CD4-positive, alpha-beta T cell (primary cell): ENCODE measurements at regions not wholly inside any gene's neighbourhood (a gene's known extent, or its start where the extent isn't known, plus 50 kb on each side); places are given as distances from the start of the nearest gene placed in this dataset.

ENCODE experiments used
- ATAC-seq: fragments of 200-7000 bp; cut with Tn5 transposase; one replicate; pipeline ENCODE4 v1.10.0; 2022; ENCODE audit warnings: mild to moderate bottlenecking; ENCODE audit not compliant: poor library complexity
- CTCF ChIA-PET: fragments of 350-600 bp; sonication (Branson Sonifier 250); formaldehyde crosslinking; loops from one replicate; lab custom pipeline; 2021; ENCODE audit warnings: antibody characterized with exemption, inconsistent platforms; lab: Charles Lee
- POLR2A ChIA-PET: fragments of 350-600 bp; sonication (Branson Sonifier 250); formaldehyde crosslinking; loops from one replicate; lab custom pipeline; 2021; ENCODE audit warnings: antibody characterized with exemption, inconsistent platforms; lab: Charles Lee
- DNase-seq, 14 experiments: peaks; one replicate each; pipeline ENCODE4 v3.0.0-alpha.2; 2013 to 2020; ENCODE audit warnings: mixed read lengths in 2 of 14
- H3K27ac ChIP-seq, 2 donors: one replicate each; pipeline versions ENCODE4 v1.5.1 to v1.7.0; 2013; ENCODE audit warnings: low read length in 2 of 2, low read depth in 1 of 2, mild to moderate bottlenecking in 1 of 2
- H3K27me3 ChIP-seq, 2 experiments: 1 replicate in 1 of 2; 2 replicates in 1 of 2; pipeline versions ENCODE4 v1.6.1 to v1.7.0; 2013; ENCODE audit warnings: low read length in 2 of 2, control low read depth in 1 of 2, mild to moderate bottlenecking in 1 of 2, moderate library complexity in 1 of 2; ENCODE audit not compliant: insufficient read depth in 2 of 2, control insufficient read depth in 1 of 2
- H3K36me3 ChIP-seq: one replicate; pipeline ENCODE4 v1.6.1; 2013; ENCODE audit warnings: low read length, control low read depth; ENCODE audit not compliant: insufficient read depth
- H3K4me1 ChIP-seq: one replicate; pipeline ENCODE4 v1.6.1; 2013; ENCODE audit warnings: low read length, control low read depth; ENCODE audit not compliant: insufficient read depth
- H3K4me3 ChIP-seq: one replicate; pipeline ENCODE4 v1.5.1; 2013; ENCODE audit warnings: mild to moderate bottlenecking, low read length, moderate library complexity
- H3K9me3 ChIP-seq, 2 experiments: 1 replicate in 1 of 2; 2 replicates in 1 of 2; pipeline versions ENCODE4 v1.6.1 to v1.7.0; 2013; ENCODE audit warnings: low read length in 2 of 2, mild to moderate bottlenecking in 2 of 2, control low read depth in 1 of 2, moderate library complexity in 1 of 2; ENCODE audit not compliant: control insufficient read depth in 1 of 2, insufficient read depth in 1 of 2
- H3K27ac Mint-ChIP-seq: one replicate; pipeline ENCODE4 v1.8.0; 2020; ENCODE audit warnings: mixed read lengths
- H3K27me3 Mint-ChIP-seq: one replicate; pipeline ENCODE4 v1.8.0; 2021; ENCODE audit warnings: mixed read lengths
- H3K36me3 Mint-ChIP-seq: one replicate; pipeline ENCODE4 v1.8.0; 2021; ENCODE audit warnings: low read depth, mixed read lengths
- H3K4me1 Mint-ChIP-seq: one replicate; pipeline ENCODE4 v1.8.0; 2021; ENCODE audit warnings: low read depth, mixed read lengths
- H3K4me3 Mint-ChIP-seq: one replicate; pipeline ENCODE4 v1.8.0; 2020; ENCODE audit warnings: mild to moderate bottlenecking, mixed read lengths
- H3K9me3 Mint-ChIP-seq: one replicate; pipeline ENCODE4 v1.8.0; 2020; ENCODE audit warnings: mixed read lengths
- intact Hi-C, 2 experiments: fragments of 100-400 bp; cut with DNase I in 1 of 2; cut with micrococcal nuclease in 1 of 2; formaldehyde crosslinking; loops; one replicate each; pipeline versions ENCODE4 v1.15.1 to v1.9.0; 2023 to 2025; cut with DNase I, micrococcal nuclease
- TF ChIP-seq, protein P1 (sequence below): fragments of 200-600 bp; IDR thresholded peaks from one replicate; pipeline ENCODE4 v1.8.0; 2022; ENCODE audit warnings: antibody characterized with exemption, mild to moderate bottlenecking

DNA sequence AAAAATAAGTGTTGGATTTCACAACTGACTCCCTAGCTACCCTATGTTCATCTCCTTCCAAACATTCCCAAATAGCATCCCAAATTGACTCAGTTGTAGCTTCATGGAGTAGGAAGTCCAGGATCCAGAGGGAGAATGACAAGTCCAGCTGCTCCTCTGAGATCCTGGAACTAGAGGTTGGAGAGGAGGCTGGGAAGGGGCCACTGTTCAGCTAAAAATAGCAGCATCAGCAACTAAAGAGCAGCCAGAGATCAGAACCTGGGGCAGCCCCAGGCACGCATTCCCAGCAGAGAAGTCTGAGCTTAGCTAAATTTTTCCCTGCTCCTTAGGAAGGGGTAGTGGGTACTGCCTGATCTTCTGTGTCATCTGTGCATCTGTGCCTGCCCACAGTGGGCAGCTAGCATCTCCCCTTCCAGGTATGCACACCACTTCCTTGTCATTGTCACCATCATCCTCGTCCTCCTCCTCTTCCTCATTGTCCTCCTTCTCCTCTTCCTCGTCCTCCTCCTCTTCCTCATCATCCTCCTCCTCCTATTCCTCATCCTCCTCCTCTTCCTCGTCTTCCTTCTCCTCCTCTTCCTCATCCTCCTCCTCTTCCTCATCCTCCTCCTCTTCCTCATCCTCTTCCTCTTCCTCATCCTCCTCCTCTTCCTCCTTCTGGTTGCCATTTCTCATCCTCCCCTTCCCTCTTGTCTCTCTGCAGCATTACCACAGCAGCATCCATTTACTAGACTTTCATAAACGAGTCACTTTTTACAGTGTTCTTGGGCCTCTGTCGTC is 152.3 kb upstream of the ROPN1 start:
- ChIA-PET POLR2A (no interaction called here), CTCF (no interaction called here)
- Mint-ChIP-seq H3K9me3 (no peaks in the 10 kb centered on the region), H3K4me1 (no peaks in the 10 kb centered on the region), H3K36me3 (no peaks in the 10 kb centered on the region), H3K27me3 (peaks cover 5% of the 10 kb centered on the region), H3K27ac (no peak overlapping the region), H3K4me3 (no peak overlapping the region)
- TF ChIP-seq, protein P1, sequence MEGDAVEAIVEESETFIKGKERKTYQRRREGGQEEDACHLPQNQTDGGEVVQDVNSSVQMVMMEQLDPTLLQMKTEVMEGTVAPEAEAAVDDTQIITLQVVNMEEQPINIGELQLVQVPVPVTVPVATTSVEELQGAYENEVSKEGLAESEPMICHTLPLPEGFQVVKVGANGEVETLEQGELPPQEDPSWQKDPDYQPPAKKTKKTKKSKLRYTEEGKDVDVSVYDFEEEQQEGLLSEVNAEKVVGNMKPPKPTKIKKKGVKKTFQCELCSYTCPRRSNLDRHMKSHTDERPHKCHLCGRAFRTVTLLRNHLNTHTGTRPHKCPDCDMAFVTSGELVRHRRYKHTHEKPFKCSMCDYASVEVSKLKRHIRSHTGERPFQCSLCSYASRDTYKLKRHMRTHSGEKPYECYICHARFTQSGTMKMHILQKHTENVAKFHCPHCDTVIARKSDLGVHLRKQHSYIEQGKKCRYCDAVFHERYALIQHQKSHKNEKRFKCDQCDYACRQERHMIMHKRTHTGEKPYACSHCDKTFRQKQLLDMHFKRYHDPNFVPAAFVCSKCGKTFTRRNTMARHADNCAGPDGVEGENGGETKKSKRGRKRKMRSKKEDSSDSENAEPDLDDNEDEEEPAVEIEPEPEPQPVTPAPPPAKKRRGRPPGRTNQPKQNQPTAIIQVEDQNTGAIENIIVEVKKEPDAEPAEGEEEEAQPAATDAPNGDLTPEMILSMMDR, result no peak
- no peak for ATAC-seq
- no peaks in the 10 kb centered on the region for H3K36me3 ChIP-seq
- no peaks in the 10 kb centered on the region for H3K4me1 ChIP-seq
- H3K4me3 ChIP-seq, result no peak overlapping the region
- intact Hi-C loops, result no loop called here
- no peaks in the 10 kb centered on the region for H3K9me3 ChIP-seq
- H3K27me3 ChIP-seq, result peaks cover 0 to 5% of the 10 kb centered on the region in 2 experiments
- H3K27ac ChIP-seq, result no peak overlapping the region
- no peak for DNase-seq

DNA sequence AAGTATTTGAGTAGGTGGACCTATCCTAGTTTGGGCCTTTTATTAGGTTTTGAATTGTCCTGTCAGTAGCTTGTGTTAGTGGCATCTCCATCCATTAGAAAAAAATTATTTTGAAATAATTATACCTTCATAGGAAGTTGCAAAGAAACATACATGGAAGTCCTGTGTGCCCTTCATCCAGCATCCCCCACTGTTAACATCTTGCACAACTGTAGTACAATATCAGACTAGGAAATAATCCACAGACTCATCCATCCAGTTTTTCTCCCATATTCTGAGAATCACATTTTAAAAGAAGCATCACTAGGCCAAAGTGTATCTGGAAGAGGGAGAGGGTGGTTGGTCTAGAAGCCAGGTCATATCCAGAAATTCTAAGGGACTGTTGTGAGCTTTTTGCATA is 155.5 kb upstream of the ROPN1 start:
- peaks cover 5% of the 10 kb centered on the region for H3K27me3 Mint-ChIP-seq
- Histone ChIP-seq H3K4me1 (no peaks in the 10 kb centered on the region), H3K4me3 (no peak overlapping the region), H3K36me3 (no peaks in the 10 kb centered on the region), H3K27me3 (peaks cover 0 to 4% of the 10 kb centered on the region in 2 experiments), H3K9me3 (no peaks in the 10 kb centered on the region), H3K27ac (no peak overlapping the region)
- H3K36me3 Mint-ChIP-seq, result no peaks in the 10 kb centered on the region
- H3K4me3 Mint-ChIP-seq, result no peak overlapping the region
- POLR2A ChIA-PET, result no interaction called here
- TF ChIP-seq, protein P1, result no peak
- ATAC-seq (no peak), DNase-seq (no peak)
- H3K4me1 Mint-ChIP-seq, result no peaks in the 10 kb centered on the region
- no peak overlapping the region for H3K27ac Mint-ChIP-seq
- CTCF ChIA-PET, result no interaction called here
- H3K9me3 Mint-ChIP-seq, result no peaks in the 10 kb centered on the region
- intact Hi-C loops, result no loop called here

DNA sequence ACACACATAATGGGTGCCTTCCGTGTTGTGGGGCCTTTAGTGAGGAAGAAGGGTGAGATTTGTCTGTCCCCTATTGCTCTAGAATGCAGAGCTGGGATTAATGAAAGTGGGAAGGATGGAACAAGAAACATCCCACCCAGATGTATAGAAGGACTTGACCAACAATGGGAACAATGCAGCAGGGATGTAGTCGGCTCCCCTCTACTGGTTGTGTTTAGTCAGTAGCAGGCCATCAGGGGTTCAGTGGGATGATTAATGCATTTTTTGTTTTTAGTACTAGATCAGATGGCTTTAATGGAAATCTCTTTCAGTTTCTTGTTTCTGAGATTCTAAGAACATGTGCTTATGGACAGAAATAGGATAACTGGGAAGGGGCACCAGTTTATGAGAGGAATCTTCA is 156.0 kb upstream of the ROPN1 start:
- DNase-seq, result no peak
- no peak overlapping the region for H3K27ac ChIP-seq
- POLR2A ChIA-PET, result no interaction called here
- H3K27me3 ChIP-seq, result peaks cover 0 to 4% of the 10 kb centered on the region in 2 experiments
- CTCF ChIA-PET, result no interaction called here
- no peaks in the 10 kb centered on the region for H3K9me3 Mint-ChIP-seq
- no peaks in the 10 kb centered on the region for H3K36me3 Mint-ChIP-seq
- H3K27ac Mint-ChIP-seq, result no peak overlapping the region
- TF ChIP-seq, protein P1, result no peak
- peaks cover 5% of the 10 kb centered on the region for H3K27me3 Mint-ChIP-seq
- no peaks in the 10 kb centered on the region for H3K36me3 ChIP-seq
- no peak for ATAC-seq
- no peaks in the 10 kb centered on the region for H3K4me1 ChIP-seq
- intact Hi-C loops, result no loop called here
- H3K4me1 Mint-ChIP-seq, result no peaks in the 10 kb centered on the region
- no peak overlapping the region for H3K4me3 Mint-ChIP-seq
- H3K9me3 ChIP-seq, result no peaks in the 10 kb centered on the region
- H3K4me3 ChIP-seq, result no peak overlapping the region
